Ishikawa (cell line): ENCODE measurements at regions not wholly inside any gene's neighbourhood (a gene's known extent, or its start where the extent isn't known, plus 50 kb on each side); places are given as distances from the start of the nearest gene placed in this dataset.

Experiments used
- CEBPB ChIP-seq: IDR thresholded peaks from 2 replicates; pipeline ENCODE4 v1.6.1; 2012
- CREB1 ChIP-seq: IDR thresholded peaks from 2 replicates; pipeline ENCODE4 v1.6.1; 2012; ENCODE audit warnings: low read depth
- EGR1 ChIP-seq: IDR thresholded peaks from 2 replicates; pipeline ENCODE4 v1.6.1; 2012
- EP300 ChIP-seq: IDR thresholded peaks from 2 replicates; pipeline ENCODE4 v1.6.1; 2012; ENCODE audit warnings: borderline replicate concordance
- FOXM1 ChIP-seq: IDR thresholded peaks from 2 replicates; pipeline ENCODE4 v1.6.1; 2012; ENCODE audit warnings: low read depth, borderline replicate concordance
- NFIC ChIP-seq: IDR thresholded peaks from 2 replicates; pipeline ENCODE4 v1.6.1; 2012
- RAD21 ChIP-seq: IDR thresholded peaks from 2 replicates; pipeline ENCODE4 v1.6.1; 2012; ENCODE audit warnings: low read depth
- TAF1 ChIP-seq: IDR thresholded peaks from 2 replicates; pipeline ENCODE4 v1.6.1; 2012; ENCODE audit warnings: low read depth, mild to moderate bottlenecking
- TCF12 ChIP-seq: IDR thresholded peaks from 2 replicates; pipeline ENCODE4 v1.6.1; 2012; ENCODE audit warnings: low read depth
- TEAD4 ChIP-seq: IDR thresholded peaks from 2 replicates; pipeline ENCODE4 v1.6.1; 2012
- YY1 ChIP-seq: IDR thresholded peaks from 2 replicates; pipeline ENCODE4 v1.6.1; 2012; ENCODE audit warnings: low read depth
- ZBTB7A ChIP-seq: IDR thresholded peaks from 2 replicates; pipeline ENCODE4 v1.6.1; 2012; ENCODE audit warnings: low read depth
- TF ChIP-seq, protein P1 (sequence below): IDR thresholded peaks from 2 replicates; pipeline ENCODE4 v1.6.1; 2012; ENCODE audit warnings: low read depth, mild to moderate bottlenecking
- TF ChIP-seq, protein P2 (sequence below): IDR thresholded peaks from 2 replicates; pipeline ENCODE4 v1.6.1; 2012
- TF ChIP-seq, protein P3 (sequence below): IDR thresholded peaks from 2 replicates; pipeline ENCODE4 v1.6.1; 2012

DNA sequence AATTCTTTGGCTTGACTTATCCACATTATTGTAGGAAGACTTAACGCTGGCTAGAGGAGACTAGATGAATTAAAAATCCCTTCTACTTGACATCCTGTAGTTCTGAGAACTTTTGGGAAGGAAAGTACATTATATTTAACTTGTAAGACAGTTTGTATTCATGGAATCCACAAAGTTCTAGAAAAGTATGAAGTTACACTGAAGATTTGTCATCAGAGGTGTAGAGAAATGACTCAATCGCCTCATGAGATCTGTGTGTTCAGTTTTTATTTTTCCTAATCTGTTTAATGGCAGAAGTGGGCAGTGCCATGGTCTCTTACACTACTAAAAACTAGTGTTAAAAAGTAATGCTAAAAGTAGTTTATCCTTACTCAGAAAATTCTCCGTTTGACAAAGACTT is 89.1 kb upstream of the SMIM30 start:
- no peak for TF ChIP-seq EGR1
- TF ChIP-seq, protein P1, sequence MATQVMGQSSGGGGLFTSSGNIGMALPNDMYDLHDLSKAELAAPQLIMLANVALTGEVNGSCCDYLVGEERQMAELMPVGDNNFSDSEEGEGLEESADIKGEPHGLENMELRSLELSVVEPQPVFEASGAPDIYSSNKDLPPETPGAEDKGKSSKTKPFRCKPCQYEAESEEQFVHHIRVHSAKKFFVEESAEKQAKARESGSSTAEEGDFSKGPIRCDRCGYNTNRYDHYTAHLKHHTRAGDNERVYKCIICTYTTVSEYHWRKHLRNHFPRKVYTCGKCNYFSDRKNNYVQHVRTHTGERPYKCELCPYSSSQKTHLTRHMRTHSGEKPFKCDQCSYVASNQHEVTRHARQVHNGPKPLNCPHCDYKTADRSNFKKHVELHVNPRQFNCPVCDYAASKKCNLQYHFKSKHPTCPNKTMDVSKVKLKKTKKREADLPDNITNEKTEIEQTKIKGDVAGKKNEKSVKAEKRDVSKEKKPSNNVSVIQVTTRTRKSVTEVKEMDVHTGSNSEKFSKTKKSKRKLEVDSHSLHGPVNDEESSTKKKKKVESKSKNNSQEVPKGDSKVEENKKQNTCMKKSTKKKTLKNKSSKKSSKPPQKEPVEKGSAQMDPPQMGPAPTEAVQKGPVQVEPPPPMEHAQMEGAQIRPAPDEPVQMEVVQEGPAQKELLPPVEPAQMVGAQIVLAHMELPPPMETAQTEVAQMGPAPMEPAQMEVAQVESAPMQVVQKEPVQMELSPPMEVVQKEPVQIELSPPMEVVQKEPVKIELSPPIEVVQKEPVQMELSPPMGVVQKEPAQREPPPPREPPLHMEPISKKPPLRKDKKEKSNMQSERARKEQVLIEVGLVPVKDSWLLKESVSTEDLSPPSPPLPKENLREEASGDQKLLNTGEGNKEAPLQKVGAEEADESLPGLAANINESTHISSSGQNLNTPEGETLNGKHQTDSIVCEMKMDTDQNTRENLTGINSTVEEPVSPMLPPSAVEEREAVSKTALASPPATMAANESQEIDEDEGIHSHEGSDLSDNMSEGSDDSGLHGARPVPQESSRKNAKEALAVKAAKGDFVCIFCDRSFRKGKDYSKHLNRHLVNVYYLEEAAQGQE, result no peak
- no peak for TF ChIP-seq NFIC
- TF ChIP-seq, protein P2, sequence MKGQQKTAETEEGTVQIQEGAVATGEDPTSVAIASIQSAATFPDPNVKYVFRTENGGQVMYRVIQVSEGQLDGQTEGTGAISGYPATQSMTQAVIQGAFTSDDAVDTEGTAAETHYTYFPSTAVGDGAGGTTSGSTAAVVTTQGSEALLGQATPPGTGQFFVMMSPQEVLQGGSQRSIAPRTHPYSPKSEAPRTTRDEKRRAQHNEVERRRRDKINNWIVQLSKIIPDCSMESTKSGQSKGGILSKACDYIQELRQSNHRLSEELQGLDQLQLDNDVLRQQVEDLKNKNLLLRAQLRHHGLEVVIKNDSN, result no peak
- TF ChIP-seq RAD21, result no peak
- TF ChIP-seq, protein P3, sequence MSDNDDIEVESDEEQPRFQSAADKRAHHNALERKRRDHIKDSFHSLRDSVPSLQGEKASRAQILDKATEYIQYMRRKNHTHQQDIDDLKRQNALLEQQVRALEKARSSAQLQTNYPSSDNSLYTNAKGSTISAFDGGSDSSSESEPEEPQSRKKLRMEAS, result no peak
- no peak for TF ChIP-seq YY1
- no peak for TF ChIP-seq EP300
- TF ChIP-seq CEBPB, result no peak
- TF ChIP-seq CREB1, result no peak

DNA sequence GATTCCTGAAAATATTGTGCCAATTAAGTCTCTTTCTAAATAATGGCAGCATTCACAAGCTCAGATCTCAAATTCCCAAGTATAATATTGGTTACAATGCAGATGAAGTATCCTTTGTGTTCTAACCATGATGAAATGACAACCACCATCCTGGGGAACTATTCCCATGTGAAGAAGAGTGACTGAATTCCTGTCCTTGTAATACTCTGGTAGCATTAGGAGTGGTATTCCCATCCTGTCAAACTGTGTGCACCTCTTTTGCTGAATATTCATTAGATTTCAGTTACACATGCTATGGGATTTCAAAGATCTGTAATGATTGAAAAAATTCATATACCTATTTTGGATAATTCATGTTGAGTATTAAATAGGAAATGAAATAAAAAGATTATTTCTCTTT is 86.1 kb upstream of the SMIM30 start:
- TF ChIP-seq NFIC, result no peak
- TF ChIP-seq TAF1, result no peak
- TF ChIP-seq YY1, result no peak
- TF ChIP-seq CREB1, result no peak
- TF ChIP-seq FOXM1, result no peak
- TF ChIP-seq, protein P3, result no peak
- TF ChIP-seq, protein P1, result no peak
- TF ChIP-seq RAD21, result no peak
- no peak for TF ChIP-seq EP300
- TF ChIP-seq TCF12, result no peak
- TF ChIP-seq ZBTB7A, result no peak
- no peak for TF ChIP-seq CEBPB
- TF ChIP-seq, protein P2, result no peak
- TF ChIP-seq EGR1, result no peak
- no peak for TF ChIP-seq TEAD4

DNA sequence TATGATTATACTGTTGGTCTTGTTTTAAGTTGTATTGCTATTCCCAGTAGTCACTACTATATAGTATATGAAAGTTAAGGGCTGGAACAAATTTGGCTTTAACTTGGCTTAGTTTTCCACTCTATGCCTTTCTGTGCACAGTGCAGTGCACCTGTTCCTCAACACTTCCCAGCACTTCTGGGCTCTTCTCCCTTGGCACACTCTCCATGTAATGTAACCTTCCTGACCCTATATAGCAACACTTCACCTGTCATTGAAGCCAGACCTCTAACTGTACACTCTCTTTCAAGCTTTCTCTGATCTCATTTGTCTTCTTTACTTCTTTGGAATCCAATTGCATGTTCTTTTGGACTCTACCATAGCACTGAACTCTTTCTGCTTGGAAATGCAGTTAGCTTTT is 83.9 kb upstream of the SMIM30 start:
- TF ChIP-seq TEAD4, result no peak
- TF ChIP-seq TAF1, result no peak
- TF ChIP-seq, protein P3, result no peak
- TF ChIP-seq EP300, result no peak
- no peak for TF ChIP-seq FOXM1
- TF ChIP-seq CREB1, result no peak
- TF ChIP-seq, protein P1, result no peak
- TF ChIP-seq YY1, result no peak
- TF ChIP-seq NFIC, result no peak
- no peak for TF ChIP-seq EGR1
- TF ChIP-seq, protein P2, result no peak
- TF ChIP-seq TCF12, result no peak
- no peak for TF ChIP-seq ZBTB7A

DNA sequence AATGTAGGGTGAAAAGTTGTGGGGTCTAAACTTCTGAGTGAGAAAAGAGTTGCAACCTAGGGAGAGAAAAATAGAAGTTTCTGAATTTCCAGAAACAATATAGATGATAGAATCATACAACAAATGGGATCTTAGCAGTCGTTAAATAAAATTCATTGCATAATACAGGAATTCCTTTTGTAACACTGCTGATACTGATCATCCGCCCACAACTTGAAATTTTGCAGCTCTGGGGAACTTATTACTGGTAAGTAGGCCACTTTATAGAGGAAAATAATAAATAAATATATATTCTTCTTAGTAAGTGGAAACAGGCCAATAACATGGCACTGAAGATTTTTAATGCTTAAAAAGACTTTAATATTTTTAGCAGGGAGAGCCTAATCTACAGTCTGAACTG is 81.9 kb upstream of the SMIM30 start:
- TF ChIP-seq YY1 (no peak), NFIC (no peak), CEBPB (no peak)

DNA sequence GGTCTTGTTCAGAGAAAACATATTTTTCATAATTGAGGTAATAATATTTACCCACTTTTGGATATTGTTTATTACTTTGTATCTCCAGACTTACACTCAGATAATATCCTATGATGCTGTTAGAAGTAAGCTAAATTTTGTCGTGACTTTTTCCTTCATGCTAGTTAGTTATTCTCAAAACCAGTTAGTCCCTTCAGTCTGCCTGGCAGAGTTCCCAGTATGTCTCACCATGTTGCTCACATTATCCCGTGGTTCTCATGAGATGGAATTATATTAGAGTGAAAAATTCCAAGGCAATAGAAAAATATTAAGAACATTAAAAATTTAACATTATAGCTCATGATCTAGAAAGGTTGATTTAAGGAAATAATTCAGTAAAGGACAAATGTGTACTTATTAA is 81.5 kb upstream of the SMIM30 start:
- TF ChIP-seq, protein P2, result no peak
- TF ChIP-seq FOXM1 (no peak), TEAD4 (no peak), NFIC (no peak), EP300 (no peak), EGR1 (no peak), TAF1 (no peak)
- TF ChIP-seq, protein P1, result no peak
